Tibial nerve (tissue), 4 donors: ENCODE measurements at regions not wholly inside any gene's neighbourhood (a gene's known extent, or its start where the extent isn't known, plus 50 kb on each side); places are given as distances from the start of the nearest gene placed in this dataset.

ENCODE experiments used
- EP300 ChIP-seq, 2 donors: sonication (generic); formaldehyde crosslinking; IDR thresholded peaks; one replicate each; pipeline ENCODE4 v1.6.1; 2017; ENCODE audit warnings: antibody characterized with exemption in 2 of 2, mild to moderate bottlenecking in 1 of 2
- TF ChIP-seq, protein P1 (sequence below), 5 experiments: fragments of 200-600 bp in 3 of 5; fragments of 450-650 bp in 2 of 5; sonication (generic) in 3 of 5; IDR thresholded peaks; one replicate each; pipeline ENCODE4 v1.5.1; 2016 to 2019; ENCODE audit warnings: antibody characterized with exemption in 5 of 5, mild to moderate bottlenecking in 3 of 5, moderate library complexity in 2 of 5

DNA sequence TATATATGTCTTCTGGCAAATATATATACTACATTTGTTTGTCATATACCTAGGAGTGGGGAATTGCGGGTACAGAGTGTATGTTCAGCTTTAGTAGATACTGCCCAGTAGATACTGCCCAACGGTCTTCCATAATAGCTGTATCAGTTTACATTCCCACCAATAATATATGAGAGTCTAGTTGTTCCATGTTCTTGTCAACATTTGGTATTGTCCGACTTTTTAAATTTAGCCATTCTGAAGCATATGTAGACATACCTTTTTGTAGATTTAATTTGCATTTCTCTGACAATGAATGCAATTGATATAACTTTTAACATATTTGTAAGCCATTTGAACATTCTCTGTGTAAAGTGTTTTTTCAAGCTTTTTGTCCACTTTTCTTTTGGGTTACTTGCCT, 99.0 kb upstream of the HIVEP3 start:
- no peak for TF ChIP-seq EP300 (IDR thresholded peaks at IDR 0.05)
- TF ChIP-seq, protein P1, sequence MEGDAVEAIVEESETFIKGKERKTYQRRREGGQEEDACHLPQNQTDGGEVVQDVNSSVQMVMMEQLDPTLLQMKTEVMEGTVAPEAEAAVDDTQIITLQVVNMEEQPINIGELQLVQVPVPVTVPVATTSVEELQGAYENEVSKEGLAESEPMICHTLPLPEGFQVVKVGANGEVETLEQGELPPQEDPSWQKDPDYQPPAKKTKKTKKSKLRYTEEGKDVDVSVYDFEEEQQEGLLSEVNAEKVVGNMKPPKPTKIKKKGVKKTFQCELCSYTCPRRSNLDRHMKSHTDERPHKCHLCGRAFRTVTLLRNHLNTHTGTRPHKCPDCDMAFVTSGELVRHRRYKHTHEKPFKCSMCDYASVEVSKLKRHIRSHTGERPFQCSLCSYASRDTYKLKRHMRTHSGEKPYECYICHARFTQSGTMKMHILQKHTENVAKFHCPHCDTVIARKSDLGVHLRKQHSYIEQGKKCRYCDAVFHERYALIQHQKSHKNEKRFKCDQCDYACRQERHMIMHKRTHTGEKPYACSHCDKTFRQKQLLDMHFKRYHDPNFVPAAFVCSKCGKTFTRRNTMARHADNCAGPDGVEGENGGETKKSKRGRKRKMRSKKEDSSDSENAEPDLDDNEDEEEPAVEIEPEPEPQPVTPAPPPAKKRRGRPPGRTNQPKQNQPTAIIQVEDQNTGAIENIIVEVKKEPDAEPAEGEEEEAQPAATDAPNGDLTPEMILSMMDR (IDR thresholded peaks at IDR 0.05): no peak
